ES-I3 (cell line): ENCODE measurements at regions not wholly inside any gene's neighbourhood (a gene's known extent, or its start where the extent isn't known, plus 50 kb on each side); places are given as distances from the start of the nearest gene placed in this dataset.
"Not testable (repeated sequence)": the region's sequence is repeated elsewhere in the genome, so short reads cannot be mapped to it uniquely, and the experiment has no call there.

Experiments used
- H3K36me3 ChIP-seq: 2 replicates; pipeline ENCODE4 v1.6.1; 2013; ENCODE audit warnings: mild to moderate bottlenecking, low read length, control low read depth, moderate library complexity; ENCODE audit not compliant: insufficient read depth
- H3K4me1 ChIP-seq: 2 replicates; pipeline ENCODE4 v1.6.1; 2013; ENCODE audit warnings: mild to moderate bottlenecking, control low read depth, low read length; ENCODE audit not compliant: insufficient read depth
- H3K9ac ChIP-seq: 2 replicates; pipeline ENCODE4 v1.6.1; 2013; ENCODE audit warnings: low read depth, mild to moderate bottlenecking, low read length, moderate library complexity
- H3K9me3 ChIP-seq: 2 replicates; pipeline ENCODE4 v1.6.1; 2013; ENCODE audit warnings: mild to moderate bottlenecking, low read length, moderate library complexity; ENCODE audit not compliant: control insufficient read depth, insufficient read depth

- no peaks in the 10 kb centered on the region for H3K4me1 ChIP-seq
- no peaks in the 10 kb centered on the region for H3K9me3 ChIP-seq
- no peaks in the 10 kb centered on the region for H3K36me3 ChIP-seq
- no peak overlapping the region for H3K9ac ChIP-seq
Measured at GRCh38 chr6:112475083-112475482, 128.0 kb downstream of the RFPL4B start.

- no peaks in the 10 kb centered on the region for H3K4me1 ChIP-seq
- H3K36me3 ChIP-seq = no peaks in the 10 kb centered on the region
- no peaks in the 10 kb centered on the region for H3K9me3 ChIP-seq
- H3K9ac ChIP-seq = no peak overlapping the region
Measured at GRCh38 chr6:112477125-112477524, 130.0 kb downstream of the RFPL4B start.

DNA sequence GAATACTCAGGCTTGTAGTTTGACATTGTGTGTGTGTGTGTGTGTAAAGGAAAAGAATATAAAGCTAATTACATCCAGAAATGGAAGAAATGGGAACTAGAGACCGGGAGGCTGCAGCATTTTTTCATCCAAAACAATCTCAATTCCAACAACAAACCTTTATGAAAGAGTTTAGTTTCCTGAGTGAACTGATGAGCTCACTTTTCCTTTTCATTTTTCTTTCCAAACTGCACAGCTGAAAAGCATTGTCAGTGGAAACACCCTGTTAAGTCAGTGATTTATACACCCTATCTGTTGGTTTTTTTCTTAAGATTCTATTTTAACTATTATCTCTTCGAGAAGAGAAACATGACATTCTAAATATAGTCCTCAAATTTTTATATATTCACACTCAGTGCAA is 130.9 kb downstream of the RFPL4B start:
- Histone ChIP-seq H3K9me3 (no peaks in the 10 kb centered on the region), H3K4me1 (no peaks in the 10 kb centered on the region), H3K9ac (no peak overlapping the region), H3K36me3 (no peaks in the 10 kb centered on the region)

- H3K36me3 ChIP-seq, H3K9ac ChIP-seq, H3K9me3 ChIP-seq, H3K4me1 ChIP-seq: not testable (repeated sequence)
Measured at GRCh38 chr6:112479975-112480374, 132.8 kb downstream of the RFPL4B start.

- Histone ChIP-seq H3K4me1 (no peaks in the 10 kb centered on the region), H3K9me3 (no peaks in the 10 kb centered on the region), H3K36me3 (no peaks in the 10 kb centered on the region)
Measured at GRCh38 chr6:112480553-112480952, 133.4 kb downstream of the RFPL4B start.

DNA sequence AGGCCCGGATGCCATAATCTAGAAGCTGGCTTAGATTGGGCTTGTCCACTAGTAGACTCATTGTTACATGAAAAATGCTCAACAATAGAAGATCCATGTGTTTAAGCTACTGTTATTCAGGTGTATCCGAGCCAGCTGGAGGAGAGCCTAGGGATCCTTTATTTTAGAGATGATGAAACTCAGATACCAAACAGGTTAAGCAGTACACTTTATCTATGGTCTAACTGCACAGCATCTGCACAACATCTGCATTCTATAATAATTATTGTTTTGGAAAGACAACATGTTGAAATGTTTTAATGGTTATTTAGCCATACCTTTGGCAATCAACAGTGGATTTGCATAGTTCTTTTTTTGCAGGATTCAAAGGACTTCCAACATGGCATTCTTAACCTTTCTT is 134.1 kb downstream of the RFPL4B start:
- Histone ChIP-seq H3K9me3 (no peaks in the 10 kb centered on the region), H3K9ac (no peak overlapping the region), H3K36me3 (no peaks in the 10 kb centered on the region), H3K4me1 (no peaks in the 10 kb centered on the region)

More at GRCh38 chr6:112480553-112480952, 133.4 kb downstream of the RFPL4B start:
- H3K9ac ChIP-seq = no peak overlapping the region

- Histone ChIP-seq H3K36me3 (no peaks in the 10 kb centered on the region), H3K9ac (no peak overlapping the region), H3K9me3 (no peaks in the 10 kb centered on the region), H3K4me1 (no peaks in the 10 kb centered on the region)
Measured at GRCh38 chr6:112482373-112482772, 135.2 kb downstream of the RFPL4B start.

DNA sequence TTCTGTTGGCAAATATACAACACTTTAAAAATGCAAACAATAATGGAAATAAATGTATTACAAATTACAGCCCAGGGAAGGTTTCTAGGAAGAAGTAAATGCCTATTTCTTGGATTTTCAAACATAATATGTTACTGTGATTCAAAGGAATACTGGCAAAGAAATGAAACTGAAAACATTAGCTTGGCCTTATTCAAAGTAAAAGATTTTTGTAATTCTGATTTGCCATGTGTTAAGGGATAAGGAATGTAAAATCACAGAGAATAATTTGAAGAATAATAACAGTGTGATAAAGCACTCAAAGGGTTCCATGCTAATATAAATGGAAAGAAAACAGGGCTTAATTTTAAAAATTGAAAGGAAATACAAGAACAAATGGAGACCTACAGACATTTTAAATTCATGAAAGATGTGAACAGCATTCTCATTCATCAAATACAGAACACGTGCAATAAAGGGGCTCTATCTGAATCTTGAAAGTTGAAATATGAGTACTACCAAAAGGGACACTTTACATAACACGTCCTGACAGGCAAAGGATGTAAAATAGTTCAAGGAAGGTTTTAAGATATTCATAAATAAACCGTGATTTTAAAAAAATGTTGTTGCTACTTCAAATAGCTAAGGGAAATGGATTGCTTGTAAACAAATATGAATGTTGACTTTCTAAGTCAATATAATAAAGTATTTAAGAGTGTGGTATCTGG is 138.1 kb downstream of the RFPL4B start:
- Histone ChIP-seq H3K4me1 (no peaks in the 10 kb centered on the region), H3K9me3 (no peaks in the 10 kb centered on the region), H3K9ac (no peak overlapping the region), H3K36me3 (no peaks in the 10 kb centered on the region)

- Histone ChIP-seq H3K36me3 (no peaks in the 10 kb centered on the region), H3K9me3 (no peaks in the 10 kb centered on the region), H3K9ac (no peak overlapping the region), H3K4me1 (no peaks in the 10 kb centered on the region)
Measured at GRCh38 chr6:112485827-112486212, 138.7 kb downstream of the RFPL4B start.

DNA sequence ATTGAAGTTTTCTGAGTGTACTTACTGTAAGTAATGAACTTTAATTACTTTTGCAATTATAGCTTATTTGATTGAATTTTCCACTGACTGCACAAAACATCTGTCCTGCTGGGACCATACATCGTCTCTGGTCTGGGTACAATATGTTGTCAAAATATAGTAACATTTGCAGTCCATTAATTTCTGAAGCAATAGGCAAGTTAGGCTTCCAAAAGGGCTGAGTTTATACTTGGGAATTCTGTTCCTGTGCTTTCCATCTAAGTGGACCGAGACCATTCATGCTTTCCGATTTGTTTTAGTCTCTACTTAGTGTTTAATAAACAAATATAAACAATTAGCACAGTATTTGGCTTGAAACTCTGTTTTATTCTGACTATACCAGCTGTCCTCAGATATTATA is 139.3 kb downstream of the RFPL4B start:
- H3K4me1 ChIP-seq = no peaks in the 10 kb centered on the region
- H3K9me3 ChIP-seq = no peaks in the 10 kb centered on the region

DNA sequence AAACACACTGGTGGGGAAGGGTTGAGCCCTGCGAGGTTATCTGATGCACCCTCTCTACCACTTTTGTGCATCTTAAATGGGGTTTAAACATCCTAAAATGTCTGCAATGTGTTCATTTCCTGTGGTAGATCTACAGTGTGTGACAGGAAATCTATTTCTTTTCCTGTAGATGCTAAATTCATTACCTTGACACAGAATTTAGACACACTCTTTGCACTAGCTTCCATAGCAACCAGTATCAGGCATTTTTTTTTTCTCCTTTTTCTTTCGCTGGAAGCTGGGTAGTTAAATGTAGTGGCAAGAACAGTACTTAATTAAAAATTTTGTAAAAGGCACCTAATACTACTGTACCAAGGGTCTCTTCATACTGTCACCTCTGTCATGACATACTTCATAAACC is 141.1 kb downstream of the RFPL4B start:
- Histone ChIP-seq H3K36me3 (no peaks in the 10 kb centered on the region), H3K9me3 (no peaks in the 10 kb centered on the region), H3K9ac (no peak overlapping the region), H3K4me1 (no peaks in the 10 kb centered on the region)

More for the DNA sequence above, 139.3 kb downstream of the RFPL4B start:
- no peaks in the 10 kb centered on the region for H3K36me3 ChIP-seq
- H3K9ac ChIP-seq = no peak overlapping the region

- no peaks in the 10 kb centered on the region for H3K9me3 ChIP-seq
- H3K4me1 ChIP-seq = peaks cover 10% of the 10 kb centered on the region; the same call in 1 of the 2 replicates
- no peaks in the 10 kb centered on the region for H3K36me3 ChIP-seq
- no peak overlapping the region for H3K9ac ChIP-seq
Measured at GRCh38 chr6:112501705-112502104, 154.6 kb downstream of the RFPL4B start.

GRCh38 chr6:112502351-112503090 is 155.4 kb downstream of the RFPL4B start:
- H3K36me3 ChIP-seq = no peaks in the 10 kb centered on the region
- no peak overlapping the region for H3K9ac ChIP-seq
- no peaks in the 10 kb centered on the region for H3K9me3 ChIP-seq
- peaks cover 10% of the 10 kb centered on the region; the same call in 1 of the 2 replicates for H3K4me1 ChIP-seq

- Histone ChIP-seq H3K4me1 (peaks cover 10% of the 10 kb centered on the region; the same call in 1 of the 2 replicates), H3K9ac (no peak overlapping the region), H3K36me3 (no peaks in the 10 kb centered on the region), H3K9me3 (no peaks in the 10 kb centered on the region)
Measured at GRCh38 chr6:112503091-112503596, 156.0 kb downstream of the RFPL4B start.

DNA sequence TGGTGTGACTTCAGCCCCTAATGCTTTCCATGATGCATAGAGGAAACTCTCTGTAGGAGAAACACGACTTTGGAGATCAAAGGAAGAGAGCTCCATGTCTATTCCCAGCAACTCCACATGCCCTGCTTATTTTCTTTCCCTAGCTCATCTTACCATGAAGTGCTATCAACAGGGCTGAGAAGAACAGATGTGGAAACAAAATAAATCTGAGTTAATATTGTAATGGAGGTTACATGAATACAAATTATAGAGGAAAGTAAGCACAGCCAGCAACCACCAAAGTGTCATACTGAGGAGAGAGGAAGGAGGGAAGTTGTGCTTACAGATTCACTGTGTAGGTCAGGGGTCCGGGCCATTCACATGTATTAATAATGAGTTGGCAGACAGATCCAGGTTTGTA is 157.5 kb downstream of the RFPL4B start:
- no peaks in the 10 kb centered on the region for H3K36me3 ChIP-seq
- H3K9ac ChIP-seq = no peak overlapping the region
- peaks cover 10% of the 10 kb centered on the region; the same call in 1 of the 2 replicates for H3K4me1 ChIP-seq
- H3K9me3 ChIP-seq = 0 out of 2 replicates have a peak, but pooled peaks cover 3% of the 10 kb centered on the region
